GM20000 (cell line): ENCODE measurements at regions not wholly inside any gene's neighbourhood (a gene's known extent, or its start where the extent isn't known, plus 50 kb on each side); places are given as distances from the start of the nearest gene placed in this dataset.

Experiments used
- DNase-seq: peaks from one replicate; pipeline ENCODE4 v3.0.0; 2012; ENCODE audit warnings: low spot score
- TF ChIP-seq, protein P1 (sequence below): IDR thresholded peaks from 2 replicates; pipeline ENCODE4 v1.5.1; 2012; ENCODE audit warnings: mild to moderate bottlenecking, control low read depth; ENCODE audit errors: extremely low read depth, missing control alignments

DNA sequence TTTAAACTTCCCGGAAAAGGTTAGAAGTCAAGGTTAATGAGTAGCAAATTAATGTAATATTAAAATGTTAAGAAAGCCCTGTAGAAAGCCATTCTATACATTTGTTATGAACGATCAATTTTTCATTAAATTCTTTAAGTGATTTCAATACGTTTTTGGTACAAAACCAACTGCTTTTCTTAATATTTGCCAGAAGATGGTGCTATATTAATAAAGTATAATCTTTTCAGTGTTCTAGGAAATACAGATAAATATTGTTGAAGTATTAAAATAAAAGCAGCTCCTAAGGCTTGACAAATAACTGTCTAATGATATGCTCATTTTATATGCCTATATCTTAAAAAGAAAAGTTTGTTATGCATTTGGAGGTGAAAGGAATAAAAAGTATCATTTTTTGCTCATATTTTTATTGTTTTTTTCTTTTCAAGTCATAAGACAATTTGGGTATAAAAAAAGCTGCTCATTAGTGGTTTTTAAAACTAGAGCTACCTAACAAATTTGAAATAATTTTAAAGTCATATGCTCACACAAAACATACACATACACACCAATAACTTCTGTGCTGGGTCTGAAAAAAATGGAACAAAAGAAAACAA is 130.3 kb upstream of the POT1 start:
- DNase-seq, result no peak

DNA sequence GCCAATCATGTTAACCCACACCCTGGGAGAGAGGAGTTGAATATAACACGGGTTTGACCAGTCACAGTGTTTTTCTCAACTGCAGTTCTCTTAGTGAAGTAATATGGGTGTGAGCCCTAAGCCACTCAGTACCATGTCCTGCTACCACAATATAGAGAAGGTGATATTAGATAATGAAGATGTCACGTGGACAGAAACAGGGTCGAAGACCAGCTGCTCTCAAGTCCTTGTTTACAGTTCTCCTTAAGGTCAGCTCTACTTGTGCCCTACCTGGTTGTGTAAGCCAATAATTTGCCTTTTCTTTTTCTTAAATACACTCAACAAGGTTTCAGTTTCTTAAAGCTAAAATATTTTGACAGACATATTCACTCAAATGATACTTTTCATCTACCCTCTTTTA is 128.3 kb upstream of the POT1 start:
- DNase-seq, result no peak
- TF ChIP-seq, protein P1, sequence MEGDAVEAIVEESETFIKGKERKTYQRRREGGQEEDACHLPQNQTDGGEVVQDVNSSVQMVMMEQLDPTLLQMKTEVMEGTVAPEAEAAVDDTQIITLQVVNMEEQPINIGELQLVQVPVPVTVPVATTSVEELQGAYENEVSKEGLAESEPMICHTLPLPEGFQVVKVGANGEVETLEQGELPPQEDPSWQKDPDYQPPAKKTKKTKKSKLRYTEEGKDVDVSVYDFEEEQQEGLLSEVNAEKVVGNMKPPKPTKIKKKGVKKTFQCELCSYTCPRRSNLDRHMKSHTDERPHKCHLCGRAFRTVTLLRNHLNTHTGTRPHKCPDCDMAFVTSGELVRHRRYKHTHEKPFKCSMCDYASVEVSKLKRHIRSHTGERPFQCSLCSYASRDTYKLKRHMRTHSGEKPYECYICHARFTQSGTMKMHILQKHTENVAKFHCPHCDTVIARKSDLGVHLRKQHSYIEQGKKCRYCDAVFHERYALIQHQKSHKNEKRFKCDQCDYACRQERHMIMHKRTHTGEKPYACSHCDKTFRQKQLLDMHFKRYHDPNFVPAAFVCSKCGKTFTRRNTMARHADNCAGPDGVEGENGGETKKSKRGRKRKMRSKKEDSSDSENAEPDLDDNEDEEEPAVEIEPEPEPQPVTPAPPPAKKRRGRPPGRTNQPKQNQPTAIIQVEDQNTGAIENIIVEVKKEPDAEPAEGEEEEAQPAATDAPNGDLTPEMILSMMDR, result no peak

More for the DNA sequence above, 130.3 kb upstream of the POT1 start:
- TF ChIP-seq, protein P1, result no peak

DNA sequence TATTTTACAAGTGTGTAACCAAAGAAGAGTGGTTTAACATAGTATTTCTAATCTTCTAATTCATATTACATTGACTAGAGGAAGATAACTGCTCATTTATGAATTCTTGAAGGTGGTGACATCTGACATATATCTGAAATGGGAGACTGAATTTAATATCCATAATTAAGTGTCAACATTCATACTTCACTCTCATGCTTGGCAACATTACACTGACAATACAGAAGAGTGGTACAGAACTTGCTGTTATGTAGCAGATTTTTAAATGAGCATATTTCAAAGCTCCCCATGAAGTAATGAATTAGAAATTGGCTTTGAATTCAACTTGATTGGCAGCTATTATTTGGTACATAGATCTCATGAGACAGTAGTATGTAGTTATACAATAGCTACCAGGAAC is 125.8 kb upstream of the POT1 start:
- no peak for DNase-seq
- TF ChIP-seq, protein P1, result no peak

DNA sequence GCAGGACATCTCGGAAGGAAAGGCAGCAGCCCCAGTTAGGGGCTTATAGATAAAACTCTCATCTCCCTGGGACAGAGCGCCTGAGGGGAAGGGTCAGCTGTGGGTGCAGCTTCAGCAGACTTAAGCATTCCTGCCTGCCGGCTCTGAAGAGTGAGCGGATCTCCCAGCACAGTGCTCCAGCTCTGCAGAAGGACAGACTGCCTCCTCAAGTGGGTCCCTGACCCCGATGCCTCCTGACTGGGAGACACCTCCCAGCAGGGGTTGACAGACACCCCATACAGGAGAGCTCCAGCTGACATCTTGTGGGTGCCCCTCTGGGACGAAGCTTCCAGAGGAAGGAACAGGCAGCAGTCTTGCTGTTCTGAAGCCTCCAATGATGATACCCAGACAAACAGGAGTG is 117.1 kb upstream of the POT1 start:
- no peak for DNase-seq
- TF ChIP-seq, protein P1, result no peak

DNA sequence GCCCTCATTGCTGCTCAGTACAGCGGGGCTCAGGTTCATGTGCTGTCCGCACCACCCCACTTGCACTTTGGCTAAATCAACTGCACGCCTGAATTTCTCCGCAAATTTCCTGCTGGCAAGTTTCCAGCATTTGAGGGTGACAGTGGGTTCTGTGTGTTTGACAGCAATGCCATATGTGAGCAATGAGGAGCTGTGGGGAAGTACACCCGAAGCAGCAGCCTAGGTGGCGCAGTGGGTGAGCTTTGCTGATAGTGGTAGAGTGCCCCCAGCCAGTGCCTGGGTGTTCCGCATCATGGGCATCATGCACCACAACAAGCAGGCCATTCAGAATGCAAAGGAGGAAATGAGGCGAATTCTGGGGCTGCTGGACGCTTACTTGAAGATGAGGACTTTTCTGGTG is 103.9 kb upstream of the POT1 start:
- no peak for DNase-seq
- TF ChIP-seq, protein P1, result no peak

DNA sequence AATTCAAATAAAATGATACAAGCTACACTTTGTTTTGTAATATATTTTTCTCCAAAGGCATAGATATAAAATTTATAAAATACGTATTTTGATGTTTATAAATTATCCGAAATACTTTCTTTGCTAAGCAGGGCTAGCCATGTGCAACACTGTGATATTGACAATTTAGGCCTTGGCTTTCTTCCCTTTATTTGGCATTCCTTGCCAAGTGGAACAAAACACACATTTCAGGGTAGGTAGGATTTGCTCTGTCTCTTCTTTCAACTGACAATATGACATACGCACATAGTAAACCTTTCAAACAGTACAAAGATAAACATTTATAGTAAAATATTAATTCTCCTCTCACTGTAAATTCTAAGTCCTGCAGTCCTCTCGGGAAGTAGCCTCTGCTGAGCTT is 103.3 kb upstream of the POT1 start:
- no peak for DNase-seq
- TF ChIP-seq, protein P1, result no peak

DNA sequence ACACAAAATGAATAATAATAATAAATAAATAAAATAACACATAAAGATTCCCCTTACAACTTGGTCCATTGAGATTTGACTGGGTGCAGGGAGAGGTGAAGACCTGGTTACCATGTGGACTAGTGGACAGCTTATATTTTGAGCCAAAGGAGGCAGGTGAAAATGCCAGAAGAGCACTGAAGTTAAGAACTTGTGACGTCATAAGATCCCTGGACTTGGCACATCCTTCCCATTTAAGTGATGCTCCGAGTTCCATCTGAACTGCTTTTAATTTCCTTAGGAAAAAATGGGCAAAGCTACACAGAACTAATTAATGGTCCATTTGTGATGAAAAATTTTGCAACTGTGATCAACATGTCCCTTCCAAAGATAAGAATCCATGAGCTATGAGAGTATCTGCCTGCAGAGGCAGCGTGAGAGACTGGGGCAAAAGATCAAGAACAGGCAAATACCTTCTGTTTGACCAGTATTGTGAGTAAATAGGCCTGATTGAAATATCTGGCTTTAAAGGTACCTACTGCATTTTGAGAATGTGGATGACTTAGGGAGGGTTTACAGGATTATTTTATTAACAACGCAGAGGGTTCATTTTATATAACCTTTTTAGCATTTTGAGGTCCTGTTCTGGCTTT is 101.2 kb upstream of the POT1 start:
- DNase-seq, result no peak
- TF ChIP-seq, protein P1, result no peak
